ENCODE measurements at regions not wholly inside any gene's neighbourhood (a gene's known extent, or its start where the extent isn't known, plus 50 kb on each side); places are given as distances from the start of the nearest gene placed in this dataset.
"Not testable (repeated sequence)": the region's sequence is repeated elsewhere in the genome, so short reads cannot be mapped to it uniquely, and the experiment has no call there.

DNA sequence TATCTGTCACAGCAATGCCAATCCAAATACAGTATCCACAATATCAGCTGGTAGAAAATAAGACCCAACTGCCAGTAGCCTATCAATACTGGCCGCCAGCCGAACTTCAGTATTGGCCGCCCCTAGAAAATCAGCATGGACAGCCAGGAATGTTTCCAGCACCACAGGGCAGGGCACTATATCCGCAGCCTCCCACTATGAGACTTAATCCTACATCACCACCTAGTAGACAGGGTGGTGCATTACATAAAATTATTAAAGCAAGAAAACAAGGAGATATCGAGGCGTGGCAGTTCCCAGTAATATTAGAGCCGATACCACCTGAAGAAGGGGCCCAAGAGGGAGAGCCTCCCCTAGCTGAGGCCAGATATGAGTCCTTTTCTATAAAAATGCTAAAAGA, 111.3 kb downstream of the ZNF486 start:
- H3K9me2 ChIP-seq (replicated peaks; ENCODE audit: low read depth, low read length), result no peaks in the 10 kb centered on the region
- TF ChIP-seq, protein P1, sequence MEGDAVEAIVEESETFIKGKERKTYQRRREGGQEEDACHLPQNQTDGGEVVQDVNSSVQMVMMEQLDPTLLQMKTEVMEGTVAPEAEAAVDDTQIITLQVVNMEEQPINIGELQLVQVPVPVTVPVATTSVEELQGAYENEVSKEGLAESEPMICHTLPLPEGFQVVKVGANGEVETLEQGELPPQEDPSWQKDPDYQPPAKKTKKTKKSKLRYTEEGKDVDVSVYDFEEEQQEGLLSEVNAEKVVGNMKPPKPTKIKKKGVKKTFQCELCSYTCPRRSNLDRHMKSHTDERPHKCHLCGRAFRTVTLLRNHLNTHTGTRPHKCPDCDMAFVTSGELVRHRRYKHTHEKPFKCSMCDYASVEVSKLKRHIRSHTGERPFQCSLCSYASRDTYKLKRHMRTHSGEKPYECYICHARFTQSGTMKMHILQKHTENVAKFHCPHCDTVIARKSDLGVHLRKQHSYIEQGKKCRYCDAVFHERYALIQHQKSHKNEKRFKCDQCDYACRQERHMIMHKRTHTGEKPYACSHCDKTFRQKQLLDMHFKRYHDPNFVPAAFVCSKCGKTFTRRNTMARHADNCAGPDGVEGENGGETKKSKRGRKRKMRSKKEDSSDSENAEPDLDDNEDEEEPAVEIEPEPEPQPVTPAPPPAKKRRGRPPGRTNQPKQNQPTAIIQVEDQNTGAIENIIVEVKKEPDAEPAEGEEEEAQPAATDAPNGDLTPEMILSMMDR (conservative IDR thresholded peaks at IDR 0.05; ENCODE audit: low read length), result no peak
- TF ChIP-seq EZH2phosphoT487 (IDR thresholded peaks at IDR 0.05; ENCODE audit: borderline replicate concordance), result no peak
- H3F3A ChIP-seq (ENCODE audit: low read depth), result no peaks in the 10 kb centered on the region
- H3K79me2 ChIP-seq (ENCODE audit: insufficient read depth, low read length), result no peaks in the 10 kb centered on the region
- no peaks in the 10 kb centered on the region for H3K27me3 ChIP-seq (ENCODE audit: insufficient read depth, low read length, poor library complexity, severe bottlenecking)
- no peaks in the 10 kb centered on the region for H3K4me1 ChIP-seq (ENCODE audit: insufficient read depth, low read length, poor library complexity, severe bottlenecking)
- no peaks in the 10 kb centered on the region for H3K9me3 ChIP-seq (ENCODE audit: insufficient read depth, low read depth, low read length)
- H3K9ac ChIP-seq (ENCODE audit: low read depth, low read length, poor library complexity, severe bottlenecking), result no peak overlapping the region
- H4K20me1 ChIP-seq (ENCODE audit: insufficient read depth, low read length, poor library complexity, severe bottlenecking), result no peaks in the 10 kb centered on the region
- H3K36me3 ChIP-seq (ENCODE audit: insufficient read depth, low read length), result no peaks in the 10 kb centered on the region
- H3K4me3 ChIP-seq (ENCODE audit: low read length, poor library complexity, severe bottlenecking), result no peak overlapping the region
- H2AFZ ChIP-seq (ENCODE audit: low read length), result no peak overlapping the region
- H3K4me2 ChIP-seq (ENCODE audit: low read depth, low read length, poor library complexity, severe bottlenecking), result no peak overlapping the region

DNA sequence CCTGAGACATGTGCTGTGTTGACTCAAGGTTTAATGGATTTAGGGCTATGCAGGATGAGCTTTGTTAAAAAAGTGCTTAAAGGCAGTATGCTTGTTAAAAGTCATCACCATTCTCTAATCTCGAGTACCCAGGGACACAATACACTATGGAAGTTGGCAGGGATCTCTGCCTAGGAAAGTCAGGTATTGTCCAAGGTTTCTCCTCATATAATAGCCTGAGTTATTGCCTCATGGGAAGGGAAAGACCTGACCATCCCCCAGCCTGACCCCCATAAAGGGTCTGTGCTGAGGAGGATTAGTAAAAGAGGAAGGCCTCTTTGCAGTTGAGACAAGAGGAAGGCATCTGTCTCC, 109.7 kb downstream of the ZNF486 start:
- not testable (repeated sequence) for H3K4me3 ChIP-seq (ENCODE audit: low read length, poor library complexity, severe bottlenecking); H3K36me3 ChIP-seq (ENCODE audit: insufficient read depth, low read length); H3F3A ChIP-seq (ENCODE audit: low read depth); H2AFZ ChIP-seq (ENCODE audit: low read length); H3K27me3 ChIP-seq (ENCODE audit: insufficient read depth, low read length, poor library complexity, severe bottlenecking); H3K9me2 ChIP-seq (replicated peaks; ENCODE audit: low read depth, low read length); H3K4me1 ChIP-seq (ENCODE audit: insufficient read depth, low read length, poor library complexity, severe bottlenecking); H3K79me2 ChIP-seq (ENCODE audit: insufficient read depth, low read length); H4K20me1 ChIP-seq (ENCODE audit: insufficient read depth, low read length, poor library complexity, severe bottlenecking); H3K9me3 ChIP-seq (ENCODE audit: insufficient read depth, low read depth, low read length); H3K4me2 ChIP-seq (ENCODE audit: low read depth, low read length, poor library complexity, severe bottlenecking); H3K9ac ChIP-seq (ENCODE audit: low read depth, low read length, poor library complexity, severe bottlenecking)

DNA sequence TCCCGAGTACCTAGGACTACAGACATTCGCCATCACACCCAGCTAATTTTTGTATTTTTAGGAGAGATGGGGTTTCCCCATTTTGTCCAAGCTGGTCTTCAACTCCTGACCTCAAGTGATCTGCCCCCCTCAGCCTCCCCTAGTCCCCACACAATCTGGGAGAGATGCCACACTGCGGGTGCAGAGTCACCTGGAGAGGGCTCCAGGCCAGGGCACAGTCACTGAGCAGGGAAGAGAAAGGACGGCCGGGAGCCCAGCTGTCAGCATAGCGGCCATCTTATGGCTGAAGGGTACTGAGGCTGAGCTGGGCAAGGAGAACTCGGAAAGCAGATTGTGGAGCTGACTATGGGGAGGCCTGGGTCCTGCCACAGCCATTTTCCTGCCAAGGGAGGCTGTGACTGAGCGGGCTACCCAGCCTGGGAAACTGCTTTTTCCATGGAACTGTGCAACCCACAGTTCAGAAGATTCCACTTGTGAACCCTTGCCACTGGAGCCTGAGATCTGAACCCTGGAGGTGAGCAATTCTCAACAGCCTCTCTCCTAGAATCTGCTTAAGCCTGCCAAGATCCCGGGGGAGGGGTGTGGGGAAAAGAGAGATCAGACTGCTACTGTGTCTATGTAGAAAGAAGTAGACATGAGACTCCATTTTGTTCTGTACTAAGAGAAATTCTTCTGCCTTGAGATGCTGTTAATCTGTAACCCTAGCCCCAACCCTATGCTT, 109.2 kb downstream of the ZNF486 start:
- Histone ChIP-seq H3K4me3 (ENCODE audit: low read length, poor library complexity, severe bottlenecking) (no peak overlapping the region), H3K9me2 (replicated peaks; ENCODE audit: low read depth, low read length) (no peaks in the 10 kb centered on the region), H3K36me3 (ENCODE audit: insufficient read depth, low read length) (no peaks in the 10 kb centered on the region), H3F3A (ENCODE audit: low read depth) (no peaks in the 10 kb centered on the region), H3K9ac (ENCODE audit: low read depth, low read length, poor library complexity, severe bottlenecking) (no peak overlapping the region), H3K27me3 (ENCODE audit: insufficient read depth, low read length, poor library complexity, severe bottlenecking) (no peaks in the 10 kb centered on the region), H3K4me1 (ENCODE audit: insufficient read depth, low read length, poor library complexity, severe bottlenecking) (no peaks in the 10 kb centered on the region), H3K9me3 (ENCODE audit: insufficient read depth, low read depth, low read length) (no peaks in the 10 kb centered on the region), H3K79me2 (ENCODE audit: insufficient read depth, low read length) (no peaks in the 10 kb centered on the region), H3K4me2 (ENCODE audit: low read depth, low read length, poor library complexity, severe bottlenecking) (no peak overlapping the region), H4K20me1 (ENCODE audit: insufficient read depth, low read length, poor library complexity, severe bottlenecking) (no peaks in the 10 kb centered on the region), H2AFZ (ENCODE audit: low read length) (no peak overlapping the region)
- TF ChIP-seq, protein P1 (conservative IDR thresholded peaks at IDR 0.05; ENCODE audit: low read length), result no peak
- TF ChIP-seq EZH2phosphoT487 (IDR thresholded peaks at IDR 0.05; ENCODE audit: borderline replicate concordance), result no peak

DNA sequence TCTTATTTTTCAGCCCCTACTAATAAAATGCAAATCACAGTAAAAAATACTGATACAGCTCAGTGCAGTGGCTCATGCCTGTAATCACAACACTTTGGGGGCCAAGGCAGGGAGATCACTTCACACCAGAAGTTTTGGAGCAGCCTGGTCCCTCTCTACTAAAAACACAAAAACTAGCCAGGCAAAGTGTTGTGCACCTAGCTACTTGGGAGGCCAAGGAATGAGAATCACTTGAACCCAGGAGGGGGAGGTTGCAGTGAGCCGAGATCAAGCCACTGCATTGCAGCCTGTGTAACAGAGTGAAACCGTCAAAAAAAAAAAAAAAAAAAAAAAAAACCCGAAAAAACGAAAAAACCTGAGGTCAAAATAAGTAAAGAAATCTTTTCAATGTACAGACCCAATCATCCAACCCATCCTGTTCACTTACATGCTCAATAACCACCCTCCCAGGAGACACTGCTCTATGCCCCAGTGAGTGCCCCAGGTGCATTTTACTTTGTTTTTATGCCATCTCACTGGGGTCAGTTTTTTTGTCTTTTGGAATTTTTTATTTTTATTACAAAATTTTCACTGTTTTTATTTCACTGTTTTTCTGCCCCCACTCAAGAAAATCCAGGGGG, 107.0 kb downstream of the ZNF486 start:
- Histone ChIP-seq H3F3A (ENCODE audit: low read depth) (no peaks in the 10 kb centered on the region), H3K79me2 (ENCODE audit: insufficient read depth, low read length) (no peaks in the 10 kb centered on the region), H3K9me2 (replicated peaks; ENCODE audit: low read depth, low read length) (no peaks in the 10 kb centered on the region), H3K9me3 (ENCODE audit: insufficient read depth, low read depth, low read length) (no peaks in the 10 kb centered on the region), H3K4me1 (ENCODE audit: insufficient read depth, low read length, poor library complexity, severe bottlenecking) (no peaks in the 10 kb centered on the region), H3K27me3 (ENCODE audit: insufficient read depth, low read length, poor library complexity, severe bottlenecking) (no peaks in the 10 kb centered on the region), H3K4me2 (ENCODE audit: low read depth, low read length, poor library complexity, severe bottlenecking) (no peak overlapping the region), H4K20me1 (ENCODE audit: insufficient read depth, low read length, poor library complexity, severe bottlenecking) (no peaks in the 10 kb centered on the region), H3K36me3 (ENCODE audit: insufficient read depth, low read length) (no peaks in the 10 kb centered on the region), H2AFZ (ENCODE audit: low read length) (no peak overlapping the region), H3K4me3 (ENCODE audit: low read length, poor library complexity, severe bottlenecking) (no peak overlapping the region), H3K9ac (ENCODE audit: low read depth, low read length, poor library complexity, severe bottlenecking) (no peak overlapping the region)
- no peak for TF ChIP-seq EZH2phosphoT487 (IDR thresholded peaks at IDR 0.05; ENCODE audit: borderline replicate concordance)
- TF ChIP-seq, protein P1 (conservative IDR thresholded peaks at IDR 0.05; ENCODE audit: low read length), result no peak

All from Loucy (cell line).